ENCODE measurements at regions not wholly inside any gene's neighbourhood (a gene's known extent, or its start where the extent isn't known, plus 50 kb on each side); places are given as distances from the start of the nearest gene placed in this dataset.

GRCh38 chr21:43312751-43313169, 114.2 kb downstream of the SIK1 start:
- peaks cover 0 to 3% (median 0%) of the 10 kb centered on the region in 5 donors for H3K4me1 ChIP-seq (ENCODE audit: control insufficient read depth in 5 of 5, insufficient read depth in 5 of 5, low read length in 5 of 5)
- peaks cover under 1 to 7% (median 3%) of the 10 kb centered on the region in 5 donors for H3K9me3 ChIP-seq (ENCODE audit: control insufficient read depth in 5 of 5, low read length in 5 of 5)
- no peak overlapping the region for H3K4me3 ChIP-seq (ENCODE audit: low read depth in 1 of 5, low read length in 5 of 5)
- H3K9ac ChIP-seq (ENCODE audit: low read length in 5 of 5), result no peak overlapping the region
- H3K36me3 ChIP-seq (ENCODE audit: control insufficient read depth in 5 of 5, insufficient read depth in 5 of 5, low read length in 5 of 5), result no peaks in the 10 kb centered on the region
- H3K27me3 ChIP-seq (ENCODE audit: control insufficient read depth in 5 of 5, insufficient read depth in 4 of 5, low read length in 5 of 5), result peaks cover 5 to 14% (median 7%) of the 10 kb centered on the region in 5 donors
- no peak overlapping the region for H3K27ac ChIP-seq (ENCODE audit: low read depth, low read length)

- peaks cover 0 to 3% (median 0%) of the 10 kb centered on the region in 5 donors for H3K9me3 ChIP-seq (ENCODE audit: control insufficient read depth in 5 of 5, low read length in 5 of 5)
- H3K9ac ChIP-seq (ENCODE audit: low read length in 5 of 5), result no peak overlapping the region
- peaks cover 7 to 18% (median 9%) of the 10 kb centered on the region in 5 donors for H3K27me3 ChIP-seq (ENCODE audit: control insufficient read depth in 5 of 5, insufficient read depth in 4 of 5, low read length in 5 of 5)
- H3K27ac ChIP-seq (ENCODE audit: low read depth, low read length), result no peak overlapping the region
- no peak overlapping the region for H3K4me3 ChIP-seq (ENCODE audit: low read depth in 1 of 5, low read length in 5 of 5)
- no peaks in the 10 kb centered on the region for H3K36me3 ChIP-seq (ENCODE audit: control insufficient read depth in 5 of 5, insufficient read depth in 5 of 5, low read length in 5 of 5)
- peaks cover 0 to 3% (median 0%) of the 10 kb centered on the region in 5 donors for H3K4me1 ChIP-seq (ENCODE audit: control insufficient read depth in 5 of 5, insufficient read depth in 5 of 5, low read length in 5 of 5)
Observed at GRCh38 chr21:43312011-43312410, 114.9 kb downstream of the SIK1 start.

GRCh38 chr21:43311301-43311817, 115.6 kb downstream of the SIK1 start:
- peaks cover 7 to 22% (median 12%) of the 10 kb centered on the region in 5 donors for H3K27me3 ChIP-seq (ENCODE audit: control insufficient read depth in 5 of 5, insufficient read depth in 4 of 5, low read length in 5 of 5)
- no peak overlapping the region for H3K9ac ChIP-seq (ENCODE audit: low read length in 5 of 5)
- H3K27ac ChIP-seq (ENCODE audit: low read depth, low read length), result no peak overlapping the region
- no peaks in the 10 kb centered on the region for H3K9me3 ChIP-seq (ENCODE audit: control insufficient read depth in 5 of 5, low read length in 5 of 5)
- no peaks in the 10 kb centered on the region for H3K36me3 ChIP-seq (ENCODE audit: control insufficient read depth in 5 of 5, insufficient read depth in 5 of 5, low read length in 5 of 5)
- peaks cover 0 to 3% (median 0%) of the 10 kb centered on the region in 5 donors for H3K4me1 ChIP-seq (ENCODE audit: control insufficient read depth in 5 of 5, insufficient read depth in 5 of 5, low read length in 5 of 5)
- H3K4me3 ChIP-seq (ENCODE audit: low read depth in 1 of 5, low read length in 5 of 5), result no peak overlapping the region

GRCh38 chr21:43308815-43309283, 118.1 kb downstream of the SIK1 start:
- H3K27me3 ChIP-seq (ENCODE audit: control insufficient read depth in 5 of 5, insufficient read depth in 4 of 5, low read length in 5 of 5), result peaks cover 4 to 27% (median 22%) of the 10 kb centered on the region in 5 donors
- H3K4me3 ChIP-seq (ENCODE audit: low read depth in 1 of 5, low read length in 5 of 5), result no peak overlapping the region
- no peak overlapping the region for H3K27ac ChIP-seq (ENCODE audit: low read depth, low read length)
- no peaks in the 10 kb centered on the region for H3K36me3 ChIP-seq (ENCODE audit: control insufficient read depth in 5 of 5, insufficient read depth in 5 of 5, low read length in 5 of 5)
- H3K4me1 ChIP-seq (ENCODE audit: control insufficient read depth in 5 of 5, insufficient read depth in 5 of 5, low read length in 5 of 5), result peaks cover 0 to 6% (median 0%) of the 10 kb centered on the region in 5 donors
- H3K9me3 ChIP-seq (ENCODE audit: control insufficient read depth in 5 of 5, low read length in 5 of 5), result no peaks in the 10 kb centered on the region
- H3K9ac ChIP-seq (ENCODE audit: low read length in 5 of 5), result no peak overlapping the region

- no peak overlapping the region for H3K27ac ChIP-seq (ENCODE audit: low read depth, low read length)
- no peaks in the 10 kb centered on the region for H3K36me3 ChIP-seq (ENCODE audit: control insufficient read depth in 5 of 5, insufficient read depth in 5 of 5, low read length in 5 of 5)
- peaks cover 4 to 27% (median 25%) of the 10 kb centered on the region in 5 donors for H3K27me3 ChIP-seq (ENCODE audit: control insufficient read depth in 5 of 5, insufficient read depth in 4 of 5, low read length in 5 of 5)
- H3K4me1 ChIP-seq (ENCODE audit: control insufficient read depth in 5 of 5, insufficient read depth in 5 of 5, low read length in 5 of 5), result peaks cover 0 to 8% (median 2%) of the 10 kb centered on the region in 5 donors
- H3K9ac ChIP-seq (ENCODE audit: low read length in 5 of 5), result no peak overlapping the region
- H3K9me3 ChIP-seq (ENCODE audit: control insufficient read depth in 5 of 5, low read length in 5 of 5), result no peaks in the 10 kb centered on the region
- no peak overlapping the region for H3K4me3 ChIP-seq (ENCODE audit: low read depth in 1 of 5, low read length in 5 of 5)
Observed at GRCh38 chr21:43308101-43308814, 118.7 kb downstream of the SIK1 start.

GRCh38 chr21:43307677-43308070, 119.3 kb downstream of the SIK1 start:
- peaks cover 4 to 31% (median 28%) of the 10 kb centered on the region in 5 donors for H3K27me3 ChIP-seq (ENCODE audit: control insufficient read depth in 5 of 5, insufficient read depth in 4 of 5, low read length in 5 of 5)
- no peak overlapping the region for H3K27ac ChIP-seq (ENCODE audit: low read depth, low read length)
- H3K9me3 ChIP-seq (ENCODE audit: control insufficient read depth in 5 of 5, low read length in 5 of 5), result no peaks in the 10 kb centered on the region
- peaks cover 0 to 8% (median 2%) of the 10 kb centered on the region in 5 donors for H3K4me1 ChIP-seq (ENCODE audit: control insufficient read depth in 5 of 5, insufficient read depth in 5 of 5, low read length in 5 of 5)
- no peaks in the 10 kb centered on the region for H3K36me3 ChIP-seq (ENCODE audit: control insufficient read depth in 5 of 5, insufficient read depth in 5 of 5, low read length in 5 of 5)
- no peak overlapping the region for H3K4me3 ChIP-seq (ENCODE audit: low read depth in 1 of 5, low read length in 5 of 5)
- no peak overlapping the region for H3K9ac ChIP-seq (ENCODE audit: low read length in 5 of 5)

GRCh38 chr21:43306911-43307676, 119.8 kb downstream of the SIK1 start:
- Histone ChIP-seq H3K27ac (ENCODE audit: low read depth, low read length) (no peak overlapping the region), H3K27me3 (ENCODE audit: control insufficient read depth in 5 of 5, insufficient read depth in 4 of 5, low read length in 5 of 5) (peaks cover 4 to 32% (median 28%) of the 10 kb centered on the region in 5 donors), H3K4me1 (ENCODE audit: control insufficient read depth in 5 of 5, insufficient read depth in 5 of 5, low read length in 5 of 5) (peaks cover 0 to 8% (median 2%) of the 10 kb centered on the region in 5 donors), H3K9me3 (ENCODE audit: control insufficient read depth in 5 of 5, low read length in 5 of 5) (no peaks in the 10 kb centered on the region), H3K36me3 (ENCODE audit: control insufficient read depth in 5 of 5, insufficient read depth in 5 of 5, low read length in 5 of 5) (no peaks in the 10 kb centered on the region), H3K9ac (ENCODE audit: low read length in 5 of 5) (no peak overlapping the region), H3K4me3 (ENCODE audit: low read depth in 1 of 5, low read length in 5 of 5) (no peak overlapping the region)

- H3K4me3 ChIP-seq (ENCODE audit: low read depth in 1 of 5, low read length in 5 of 5), result no peak overlapping the region
- H3K27ac ChIP-seq (ENCODE audit: low read depth, low read length), result no peak overlapping the region
- no peaks in the 10 kb centered on the region for H3K9me3 ChIP-seq (ENCODE audit: control insufficient read depth in 5 of 5, low read length in 5 of 5)
- no peaks in the 10 kb centered on the region for H3K36me3 ChIP-seq (ENCODE audit: control insufficient read depth in 5 of 5, insufficient read depth in 5 of 5, low read length in 5 of 5)
- H3K27me3 ChIP-seq (ENCODE audit: control insufficient read depth in 5 of 5, insufficient read depth in 4 of 5, low read length in 5 of 5), result peaks cover 4 to 32% (median 28%) of the 10 kb centered on the region in 5 donors
- H3K4me1 ChIP-seq (ENCODE audit: control insufficient read depth in 5 of 5, insufficient read depth in 5 of 5, low read length in 5 of 5), result peaks cover 0 to 8% (median 2%) of the 10 kb centered on the region in 5 donors
- H3K9ac ChIP-seq (ENCODE audit: low read length in 5 of 5), result no peak overlapping the region
Observed at GRCh38 chr21:43306391-43306790, 120.5 kb downstream of the SIK1 start.

- no peaks in the 10 kb centered on the region for H3K9me3 ChIP-seq (ENCODE audit: control insufficient read depth in 5 of 5, low read length in 5 of 5)
- peaks cover 0 to 13% (median 6%) of the 10 kb centered on the region in 5 donors for H3K4me1 ChIP-seq (ENCODE audit: control insufficient read depth in 5 of 5, insufficient read depth in 5 of 5, low read length in 5 of 5)
- no peak overlapping the region for H3K9ac ChIP-seq (ENCODE audit: low read length in 5 of 5)
- H3K27ac ChIP-seq (ENCODE audit: low read depth, low read length), result no peak overlapping the region
- peaks cover 4 to 32% (median 28%) of the 10 kb centered on the region in 5 donors for H3K27me3 ChIP-seq (ENCODE audit: control insufficient read depth in 5 of 5, insufficient read depth in 4 of 5, low read length in 5 of 5)
- H3K36me3 ChIP-seq (ENCODE audit: control insufficient read depth in 5 of 5, insufficient read depth in 5 of 5, low read length in 5 of 5), result no peaks in the 10 kb centered on the region
- H3K4me3 ChIP-seq (ENCODE audit: low read depth in 1 of 5, low read length in 5 of 5), result no peak overlapping the region
Observed at GRCh38 chr21:43305811-43306311, 121.1 kb downstream of the SIK1 start.
